GM21390 (cell line): ENCODE measurements at regions not wholly inside any gene's neighbourhood (a gene's known extent, or its start where the extent isn't known, plus 50 kb on each side); places are given as distances from the start of the nearest gene placed in this dataset.

Source experiments
- ATAC-seq: cut with Tn5 transposase; IDR thresholded peaks from one replicate; pipeline ENCODE4 v1.9.1; 2021; ENCODE audit not compliant: unreplicated experiment

DNA sequence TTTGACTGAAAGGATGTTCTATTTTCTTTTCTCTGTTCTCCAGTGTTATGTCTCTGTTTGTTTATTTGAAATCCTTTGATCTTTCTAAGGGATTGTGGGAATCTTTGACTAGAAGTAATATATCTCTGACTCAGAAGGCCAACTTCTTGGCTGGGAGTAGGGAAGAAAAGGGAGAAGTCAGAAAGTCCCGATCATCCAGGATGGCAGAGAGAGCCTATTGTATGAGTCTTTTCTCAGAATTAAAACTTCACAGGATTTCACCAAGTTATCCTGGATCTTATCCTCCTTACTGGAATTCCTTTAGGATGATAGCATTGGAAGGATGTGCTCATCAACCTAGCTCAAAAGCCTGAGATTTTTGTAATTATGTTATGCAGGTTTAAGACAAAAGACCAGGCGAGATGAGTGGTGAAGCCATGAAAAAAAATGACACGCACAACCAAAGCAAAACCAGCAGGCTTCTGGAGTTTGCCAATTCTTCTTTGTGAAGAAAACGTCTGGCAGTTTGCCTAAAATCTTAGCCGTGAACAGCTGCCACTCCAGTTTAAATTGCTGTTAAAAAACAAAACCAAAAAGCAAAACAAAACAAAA lies 383.6 kb upstream of the SMIM21 start:
- ATAC-seq = no peak

- ATAC-seq = no peak
Observed at GRCh38 chr18:75810516-75810915, 383.0 kb upstream of the SMIM21 start.

DNA sequence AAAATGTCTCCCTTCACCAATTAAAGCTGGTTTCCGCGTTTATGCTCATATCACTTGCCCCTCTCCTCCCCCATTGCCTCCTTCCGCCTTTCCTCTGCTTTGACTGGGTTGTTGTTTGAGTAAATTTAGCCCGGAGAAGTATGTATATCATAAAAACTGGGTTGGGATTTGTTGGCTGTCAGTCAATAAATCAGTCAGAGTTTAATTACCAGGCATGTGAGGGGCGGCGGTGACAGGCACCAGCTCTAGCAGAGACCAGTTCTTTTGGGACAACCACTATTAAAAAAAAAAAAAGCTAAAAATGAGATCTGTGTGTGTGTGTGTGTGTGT lies 382.4 kb upstream of the SMIM21 start:
- ATAC-seq = no peak

DNA sequence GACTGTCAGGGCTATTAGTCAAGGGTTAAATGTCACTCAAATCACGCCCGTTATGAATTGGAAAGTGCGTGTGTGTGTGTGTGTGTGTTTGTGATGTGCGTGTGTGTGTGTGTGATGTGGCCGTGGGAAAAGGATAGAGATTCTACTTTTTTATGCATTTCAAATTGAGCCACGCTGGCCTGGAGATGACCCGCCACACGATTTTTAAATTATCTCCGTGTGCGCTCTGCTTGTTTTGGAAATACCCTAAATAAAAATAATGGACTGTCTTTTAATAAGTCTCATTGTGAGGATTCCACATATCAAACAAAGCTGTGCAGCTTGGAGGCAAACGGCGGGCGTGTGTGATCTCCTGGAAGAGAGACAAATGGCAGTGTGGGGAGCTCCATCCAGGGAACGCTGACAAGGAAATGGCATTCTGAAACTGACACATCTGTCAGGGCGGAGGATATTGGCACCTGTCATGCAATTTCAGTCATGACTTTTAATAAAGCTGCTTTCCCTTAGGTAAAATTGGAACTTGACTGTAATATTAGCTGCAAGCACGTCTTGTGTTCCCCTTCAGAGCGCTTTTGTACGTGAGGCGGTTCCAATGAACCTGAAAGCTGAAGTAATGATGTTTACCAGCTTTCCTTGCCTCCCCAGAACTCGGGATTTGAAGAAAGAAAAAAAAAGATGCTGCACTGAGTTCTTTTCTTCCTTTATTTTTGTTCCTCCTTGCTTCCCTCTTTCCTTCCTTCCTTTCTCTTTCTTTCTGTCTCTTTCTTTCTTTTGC lies 381.8 kb upstream of the SMIM21 start:
- ATAC-seq = no peak

- ATAC-seq = no peak
Observed at GRCh38 chr18:75805265-75805664, 377.8 kb upstream of the SMIM21 start.

- ATAC-seq = no peak
Observed at GRCh38 chr18:75802681-75803080, 375.2 kb upstream of the SMIM21 start.

GRCh38 chr18:75801178-75801577 lies 373.7 kb upstream of the SMIM21 start:
- no peak for ATAC-seq

DNA sequence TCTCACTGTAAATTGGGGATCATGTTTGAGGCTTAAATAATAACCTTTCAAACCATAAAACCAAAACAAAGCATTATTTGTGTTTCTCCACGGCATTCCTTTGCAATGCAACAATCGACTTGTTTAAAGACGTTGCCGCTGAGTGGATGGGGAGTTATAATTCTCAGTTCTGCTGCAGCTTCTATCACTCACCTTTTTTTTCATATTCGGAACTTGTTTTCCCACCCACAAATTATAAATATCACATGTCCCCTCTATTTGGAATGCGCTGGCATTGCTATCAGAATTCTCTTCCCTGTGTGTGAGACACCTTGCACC lies 372.8 kb upstream of the SMIM21 start:
- no peak for ATAC-seq

DNA sequence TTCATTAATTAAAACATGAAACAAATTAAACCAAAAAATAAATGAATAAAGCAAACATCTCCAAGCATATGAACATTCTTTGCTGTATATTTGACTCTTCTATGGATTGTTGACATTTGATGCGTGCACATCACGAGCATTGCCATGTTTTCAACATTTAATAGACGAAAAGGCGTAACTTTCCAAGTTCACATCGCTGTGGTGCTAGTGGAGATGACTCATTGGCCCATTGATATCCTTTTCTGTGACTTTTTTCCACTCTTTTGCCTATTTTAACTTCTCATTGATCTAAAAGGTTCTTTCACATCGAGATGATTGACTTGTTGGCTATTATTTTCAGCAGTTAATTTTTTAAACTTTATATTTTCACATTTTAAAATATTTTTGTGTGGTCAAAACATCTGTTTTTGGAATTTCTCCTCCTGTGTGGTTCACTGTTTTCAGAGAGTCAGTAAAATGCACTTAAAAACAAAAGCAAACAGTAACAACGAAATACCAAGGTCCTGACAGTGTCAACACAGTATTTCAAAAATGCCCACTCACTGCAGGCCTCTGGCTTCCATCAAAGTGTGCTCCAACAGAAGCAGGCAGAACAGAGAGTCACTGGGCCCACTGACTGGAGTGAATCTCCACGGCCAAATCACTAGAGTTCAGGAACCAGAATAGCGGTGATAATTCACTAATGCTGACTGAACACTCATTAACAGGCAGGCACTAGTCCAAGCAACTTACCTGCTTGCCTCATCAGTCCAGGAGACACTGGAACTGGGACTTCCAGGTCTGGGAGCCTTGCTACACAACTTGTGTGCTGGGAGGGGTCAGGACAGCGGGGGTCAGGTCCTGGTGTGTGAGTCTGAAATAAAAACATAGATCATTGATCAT lies 372.2 kb upstream of the SMIM21 start:
- ATAC-seq = no peak

GRCh38 chr18:75797046-75797445 lies 369.5 kb upstream of the SMIM21 start:
- no peak for ATAC-seq

GRCh38 chr18:75790796-75791195 lies 363.3 kb upstream of the SMIM21 start:
- no peak for ATAC-seq

DNA sequence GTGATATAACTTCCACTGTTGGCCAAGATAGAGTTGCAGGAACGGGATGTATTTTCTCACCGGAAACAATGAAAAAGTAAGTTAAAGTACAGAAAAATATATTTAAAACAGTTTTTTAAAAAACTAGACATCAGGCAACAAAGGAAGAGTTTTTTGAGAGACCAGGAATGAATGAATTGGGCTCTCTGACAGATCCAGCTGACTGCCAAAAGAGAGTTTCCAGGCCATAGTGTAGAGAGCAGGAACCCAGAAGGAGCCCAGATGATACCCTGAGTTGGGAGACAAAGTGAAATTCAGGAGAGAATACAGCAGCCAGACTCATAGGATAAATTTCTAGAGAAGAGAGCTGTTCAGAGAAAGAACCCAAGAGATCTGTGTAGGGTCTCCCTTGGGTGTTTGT lies 362.6 kb upstream of the SMIM21 start:
- no peak for ATAC-seq

- no peak for ATAC-seq
Observed at GRCh38 chr18:75785834-75786233, 358.3 kb upstream of the SMIM21 start.

GRCh38 chr18:75785206-75785605 lies 357.7 kb upstream of the SMIM21 start:
- no peak for ATAC-seq

DNA sequence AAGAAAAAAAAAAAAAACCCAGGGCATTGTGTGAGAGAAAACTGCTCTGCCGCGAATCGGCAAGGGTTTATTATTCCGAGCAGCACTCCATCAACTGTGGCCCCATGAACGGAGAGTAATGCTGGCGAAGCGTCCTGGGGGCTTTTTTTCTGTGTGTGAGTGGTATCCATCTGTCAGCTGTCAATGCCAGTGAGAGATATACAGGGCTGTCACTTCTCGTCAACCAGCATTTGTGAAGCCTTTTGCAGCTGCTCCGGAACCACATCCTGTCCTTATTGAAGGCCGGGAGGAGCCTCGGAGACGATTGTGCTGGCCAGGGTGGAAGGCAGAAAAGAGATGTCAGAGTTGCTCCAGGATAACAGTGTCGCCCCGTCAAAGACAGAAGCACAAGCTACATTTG lies 356.9 kb upstream of the SMIM21 start:
- no peak for ATAC-seq

- ATAC-seq = no peak
Observed at GRCh38 chr18:75783566-75784281, 356.2 kb upstream of the SMIM21 start.

DNA sequence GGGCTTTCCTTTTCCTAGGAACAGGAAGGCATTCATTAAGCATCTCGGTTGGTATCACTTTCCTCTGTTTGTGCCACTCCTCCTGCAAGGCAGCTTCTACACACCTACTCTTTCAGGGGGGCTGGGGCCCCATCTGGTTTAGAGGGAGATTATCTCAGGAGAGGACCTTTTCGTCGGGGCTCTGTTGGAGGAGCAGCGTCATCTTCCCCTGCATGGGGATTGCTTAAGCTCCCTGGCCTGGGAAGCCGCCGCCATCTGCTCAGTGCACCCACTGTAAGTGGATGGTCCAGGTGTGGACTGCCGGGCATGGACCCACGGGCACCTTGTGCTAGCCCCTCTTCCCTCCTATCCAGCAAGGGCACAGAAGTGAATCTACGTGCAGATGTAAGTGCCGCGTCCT lies 355.3 kb upstream of the SMIM21 start:
- ATAC-seq = no peak

GRCh38 chr18:75782204-75782603 lies 354.7 kb upstream of the SMIM21 start:
- ATAC-seq = no peak

DNA sequence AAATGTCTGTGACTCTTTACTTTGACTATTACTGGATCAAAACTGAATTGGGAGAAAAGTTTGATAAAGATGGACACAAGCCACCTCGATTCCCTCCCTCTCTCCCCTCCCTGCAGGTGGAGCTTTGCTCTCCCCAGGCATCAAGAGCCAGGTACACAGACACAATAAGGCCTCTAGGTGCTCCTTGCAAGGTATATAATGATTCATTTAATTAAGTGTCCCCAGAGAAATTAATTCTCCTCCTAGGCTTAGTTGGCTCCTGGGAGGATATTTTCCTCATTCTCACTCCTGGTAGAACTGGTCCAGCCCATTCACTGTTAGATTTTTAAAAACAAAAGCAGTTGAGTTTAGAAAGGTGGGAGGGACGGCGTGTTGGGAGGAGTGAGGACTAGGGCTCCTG lies 352.4 kb upstream of the SMIM21 start:
- no peak for ATAC-seq

- no peak for ATAC-seq
Observed at GRCh38 chr18:75779450-75779849, 351.9 kb upstream of the SMIM21 start.

- ATAC-seq = no peak
Observed at GRCh38 chr18:75777630-75778029, 350.1 kb upstream of the SMIM21 start.

GRCh38 chr18:75775121-75775520 lies 347.6 kb upstream of the SMIM21 start:
- no peak for ATAC-seq
